WERI-Rb-1 (cell line): ENCODE measurements at regions not wholly inside any gene's neighbourhood (a gene's known extent, or its start where the extent isn't known, plus 50 kb on each side); places are given as distances from the start of the nearest gene placed in this dataset.
"Not testable (repeated sequence)": the region's sequence is repeated elsewhere in the genome, so short reads cannot be mapped to it uniquely, and the experiment has no call there.

Experiments
- DNase-seq: peaks from one replicate; pipeline ENCODE4 v3.0.0-alpha.2; 2020
- H3K27ac ChIP-seq: fragments of 250-450 bp; sonication (Bioruptor Pico); 2 replicates; pipeline ENCODE4 v1.5.1; 2020; ENCODE audit warnings: mild to moderate bottlenecking, moderate library complexity
- H3K27me3 ChIP-seq: fragments of 250-450 bp; sonication (Bioruptor Pico); 2 replicates; pipeline ENCODE4 v1.5.1; 2021; ENCODE audit warnings: mild to moderate bottlenecking, low read depth, moderate library complexity; ENCODE audit not compliant: insufficient read depth, severe bottlenecking
- H3K36me3 ChIP-seq: fragments of 250-450 bp; sonication (Bioruptor Pico); 2 replicates; pipeline ENCODE4 v1.5.1; 2020; ENCODE audit warnings: mild to moderate bottlenecking, moderate library complexity
- H3K4me3 ChIP-seq: 2 replicates; pipeline ENCODE4 v1.5.1; 2011; ENCODE audit warnings: low read depth, mild to moderate bottlenecking, control low read depth, low read length
- H3K9me3 ChIP-seq: fragments of 250-450 bp; sonication (Bioruptor Pico); 2 replicates; pipeline ENCODE4 v1.5.1; 2021; ENCODE audit warnings: mild to moderate bottlenecking, moderate library complexity; ENCODE audit not compliant: severe bottlenecking
- CTCF ChIP-seq: IDR thresholded peaks from 2 replicates; pipeline ENCODE4 v1.5.1; 2011; ENCODE audit warnings: low read depth, mild to moderate bottlenecking, control low read depth, inconsistent platforms, low read length

GRCh38 chr13:23119131-23119530, 61.6 kb upstream of the SGCG start:
- no peak for DNase-seq
- no peak overlapping the region for H3K4me3 ChIP-seq
- H3K27me3 ChIP-seq, result peaks cover 86% of the 10 kb centered on the region
- no peak for TF ChIP-seq CTCF
- H3K27ac ChIP-seq, result no peak overlapping the region
- H3K36me3 ChIP-seq, result no peaks in the 10 kb centered on the region
- no peaks in the 10 kb centered on the region for H3K9me3 ChIP-seq

GRCh38 chr13:23127540-23127939, 53.2 kb upstream of the SGCG start:
- not testable (repeated sequence) for H3K4me3 ChIP-seq, DNase-seq, H3K36me3 ChIP-seq, H3K27ac ChIP-seq, H3K9me3 ChIP-seq
- H3K27me3 ChIP-seq, result peaks cover 80% of the 10 kb centered on the region

GRCh38 chr13:23129331-23129730, 51.4 kb upstream of the SGCG start:
- Histone ChIP-seq H3K9me3 (no peaks in the 10 kb centered on the region), H3K27me3 (peaks cover 85% of the 10 kb centered on the region), H3K36me3 (no peaks in the 10 kb centered on the region), H3K4me3 (no peak overlapping the region), H3K27ac (no peak overlapping the region)
- no peak for DNase-seq
- TF ChIP-seq CTCF, result no peak
